Naive thymus-derived CD4-positive, alpha-beta T cell (primary cell): ENCODE measurements at regions not wholly inside any gene's neighbourhood (a gene's known extent, or its start where the extent isn't known, plus 50 kb on each side); places are given as distances from the start of the nearest gene placed in this dataset.

Experiments used
- ATAC-seq: fragments of 150-1000 bp; cut with Tn5 transposase; 2 replicates; pipeline ENCODE4 v1.10.0; 2021; ENCODE audit warnings: mild to moderate bottlenecking, moderate library complexity
- CTCF ChIA-PET: fragments of 350-600 bp; sonication (Branson Sonifier 250); formaldehyde crosslinking; loops from one replicate; lab custom pipeline; 2021; ENCODE audit warnings: antibody characterized with exemption; lab: Charles Lee
- POLR2A ChIA-PET: fragments of 350-600 bp; sonication (Branson Sonifier 250); formaldehyde crosslinking; loops from one replicate; lab custom pipeline; 2021; ENCODE audit warnings: antibody characterized with exemption, inconsistent platforms; lab: Charles Lee
- DNase-seq, 9 donors: peaks; one replicate each; pipeline versions ENCODE4 v3.0.0 to v3.0.0-alpha.2; 2020 to 2022; ENCODE audit warnings: mixed read lengths in 1 of 9
- H3K27ac ChIP-seq: one replicate; pipeline ENCODE4 v1.7.0; 2013; ENCODE audit warnings: mild to moderate bottlenecking, low read depth, low read length, moderate library complexity
- H3K27me3 ChIP-seq, 2 donors: one replicate each; pipeline ENCODE4 v1.7.0; 2013; ENCODE audit warnings: low read length in 2 of 2, mild to moderate bottlenecking in 2 of 2, moderate library complexity in 2 of 2; ENCODE audit not compliant: control insufficient read depth in 2 of 2, insufficient read depth in 2 of 2
- H3K36me3 ChIP-seq, 3 experiments: 1 replicate in 2 of 3; 2 replicates in 1 of 3; pipeline ENCODE4 v1.7.0; 2013; ENCODE audit warnings: low read length in 3 of 3, mild to moderate bottlenecking in 3 of 3, moderate library complexity in 1 of 3; ENCODE audit not compliant: insufficient read depth in 3 of 3, control insufficient read depth in 2 of 3
- H3K4me1 ChIP-seq, 2 donors: one replicate each; pipeline ENCODE4 v1.7.0; 2013; ENCODE audit warnings: low read length in 2 of 2, mild to moderate bottlenecking in 2 of 2, moderate library complexity in 1 of 2; ENCODE audit not compliant: control insufficient read depth in 2 of 2, insufficient read depth in 2 of 2
- H3K4me3 ChIP-seq: 2 replicates; pipeline ENCODE4 v1.7.0; 2013; ENCODE audit warnings: mild to moderate bottlenecking, low read length
- H3K9me3 ChIP-seq, 3 experiments: 1 replicate in 2 of 3; 2 replicates in 1 of 3; pipeline ENCODE4 v1.7.0; 2013; ENCODE audit warnings: low read length in 3 of 3; ENCODE audit not compliant: control insufficient read depth in 2 of 3
- H3K27ac Mint-ChIP-seq, 9 donors: one replicate each; pipeline ENCODE4 v1.8.0; 2020 to 2022; ENCODE audit warnings: mixed read lengths in 9 of 9, mild to moderate bottlenecking in 8 of 9, moderate library complexity in 5 of 9, inconsistent platforms in 2 of 9
- H3K27me3 Mint-ChIP-seq, 5 donors: one replicate each; pipeline ENCODE4 v1.8.0; 2021 to 2022; ENCODE audit warnings: mixed read lengths in 5 of 5, mild to moderate bottlenecking in 1 of 5
- H3K36me3 Mint-ChIP-seq, 5 donors: one replicate each; pipeline ENCODE4 v1.8.0; 2020 to 2022; ENCODE audit warnings: mixed read lengths in 5 of 5, mild to moderate bottlenecking in 3 of 5, inconsistent platforms in 1 of 5
- H3K4me1 Mint-ChIP-seq, 7 donors: one replicate each; pipeline ENCODE4 v1.8.0; 2020 to 2022; ENCODE audit warnings: mixed read lengths in 7 of 7, mild to moderate bottlenecking in 3 of 7, inconsistent platforms in 1 of 7
- H3K4me3 Mint-ChIP-seq, 10 donors: one replicate each; pipeline ENCODE4 v1.8.0; 2020 to 2022; ENCODE audit warnings: mild to moderate bottlenecking in 10 of 10, mixed read lengths in 10 of 10, moderate library complexity in 6 of 10, inconsistent platforms in 2 of 10
- H3K9me3 Mint-ChIP-seq, 11 donors: one replicate each; pipeline ENCODE4 v1.8.0; 2020 to 2022; ENCODE audit warnings: mixed read lengths in 11 of 11, mild to moderate bottlenecking in 4 of 11, inconsistent platforms in 1 of 11, moderate library complexity in 1 of 11
- intact Hi-C, 2 donors: fragments of 100-400 bp; cut with micrococcal nuclease; formaldehyde crosslinking; loops; one replicate each; pipeline ENCODE4 v1.15.1; 2023

DNA sequence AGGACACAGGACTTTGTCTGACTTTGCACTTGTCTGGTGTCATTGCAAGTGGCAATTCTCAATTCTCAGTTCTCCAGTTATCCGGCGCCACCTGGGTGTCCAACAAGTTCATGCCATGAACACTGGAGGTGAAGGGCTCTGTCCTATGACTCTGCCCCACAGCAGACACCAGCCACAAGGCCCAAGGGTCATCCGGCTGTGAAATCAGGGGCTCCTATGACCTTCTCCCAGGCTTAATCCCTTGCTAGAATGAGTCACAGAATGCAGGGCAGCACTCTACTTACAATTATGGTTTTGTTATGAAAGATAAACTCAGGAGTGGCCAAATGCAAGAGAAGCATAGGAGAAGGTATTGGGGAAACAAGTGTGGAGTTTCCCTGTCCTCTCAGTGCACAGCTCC lies 392.0 kb downstream of the GADD45G start:
- Mint-ChIP-seq H3K9me3 (no peaks in the 10 kb centered on the region), H3K27ac (peak overlapping the region in 1 of 9 donors; percentile 7), H3K4me1 (peaks cover 22 to 35% (median 27%) of the 10 kb centered on the region in 7 donors), H3K4me3 (no peak overlapping the region), H3K27me3 (peaks cover 0 to 2% (median 0%) of the 10 kb centered on the region in 5 donors), H3K36me3 (no peaks in the 10 kb centered on the region)
- POLR2A ChIA-PET: no interaction called here
- no peak overlapping the region for H3K27ac ChIP-seq
- no peaks in the 10 kb centered on the region for H3K36me3 ChIP-seq
- H3K4me1 ChIP-seq: peaks cover 10 to 20% of the 10 kb centered on the region in 2 donors
- CTCF ChIA-PET: no interaction called here
- ATAC-seq (no peak), DNase-seq (no peak)
- H3K9me3 ChIP-seq: no peaks in the 10 kb centered on the region
- intact Hi-C loops: loop anchor here (1.0 to 10.0 kb wide), 4 partner anchors 34 to 393 kb away; no protein-coding TSS in a partner anchor
- H3K4me3 ChIP-seq: no peak overlapping the region
- H3K27me3 ChIP-seq: no peaks in the 10 kb centered on the region

DNA sequence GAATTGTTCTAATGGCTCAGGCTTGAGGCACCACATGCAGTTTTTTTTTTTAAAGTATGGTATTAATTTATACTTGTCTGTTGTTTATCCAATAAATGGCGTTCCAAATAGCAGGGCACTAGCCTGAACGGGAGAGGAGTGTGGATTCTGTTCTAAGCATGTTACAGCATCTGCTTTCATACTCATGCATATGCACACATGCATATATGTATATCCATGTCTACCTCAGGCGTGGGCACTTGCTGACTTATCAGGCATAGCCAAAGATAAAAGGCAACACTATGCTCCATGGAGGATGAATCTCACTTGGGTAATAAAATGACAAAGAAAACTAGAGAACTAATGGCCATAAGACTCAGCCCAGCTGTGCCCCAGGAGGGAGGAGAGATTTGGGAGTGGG lies 393.8 kb downstream of the GADD45G start:
- Mint-ChIP-seq H3K36me3 (no peaks in the 10 kb centered on the region), H3K4me1 (peaks cover 20 to 43% (median 27%) of the 10 kb centered on the region in 7 donors), H3K27me3 (no peaks in the 10 kb centered on the region), H3K9me3 (no peaks in the 10 kb centered on the region), H3K4me3 (peak overlapping the region in 8 of 10 donors; percentile 3 to 80 (median 48)), H3K27ac (peak overlapping the region in 6 of 9 donors; percentile 3 to 90 (median 76))
- ATAC-seq: no peak
- Histone ChIP-seq H3K27me3 (no peaks in the 10 kb centered on the region), H3K4me3 (no peak overlapping the region), H3K9me3 (no peaks in the 10 kb centered on the region), H3K36me3 (no peaks in the 10 kb centered on the region), H3K4me1 (peaks cover 10 to 20% of the 10 kb centered on the region in 2 donors), H3K27ac (no peak overlapping the region)
- ChIA-PET CTCF (no interaction called here), POLR2A (no interaction called here)
- DNase-seq: no peak
- intact Hi-C loops: loop anchor here (1.0 to 10.0 kb wide), 5 partner anchors 16 to 395 kb away; no protein-coding TSS in a partner anchor

DNA sequence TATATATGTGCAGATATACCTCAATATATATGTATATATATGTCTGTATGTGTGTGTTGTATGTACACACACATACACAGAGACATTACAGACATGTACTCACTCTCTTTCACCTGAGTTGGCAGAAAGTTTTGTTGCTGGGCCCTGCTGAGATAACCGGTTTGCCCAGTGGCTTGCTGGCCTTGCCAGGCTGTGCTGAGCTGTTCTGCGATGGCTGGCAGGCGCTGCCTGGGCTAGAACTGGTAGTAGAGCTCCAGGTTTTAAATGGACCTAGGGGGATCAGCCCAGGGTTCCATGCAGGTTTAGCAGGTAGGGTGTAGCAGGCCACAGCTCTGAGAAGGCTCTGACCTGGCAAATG lies 394.3 kb downstream of the GADD45G start:
- no peak for ATAC-seq
- peak overlapping the region; percentile 63 for H3K4me3 ChIP-seq
- H3K9me3 ChIP-seq: no peaks in the 10 kb centered on the region
- intact Hi-C loops: loop anchor here (1.0 to 10.0 kb wide), 5 partner anchors 16 to 396 kb away; no protein-coding TSS in a partner anchor
- ChIA-PET CTCF (interaction anchor here (0.8 kb wide), 1 partner anchor 103 kb away, joined by 3 read pairs; no protein-coding TSS in a partner anchor), POLR2A (no interaction called here)
- H3K4me1 ChIP-seq: peaks cover 10 to 20% of the 10 kb centered on the region in 2 donors
- H3K36me3 ChIP-seq: no peaks in the 10 kb centered on the region
- Mint-ChIP-seq H3K4me1 (peaks cover 20 to 43% (median 27%) of the 10 kb centered on the region in 7 donors), H3K36me3 (no peaks in the 10 kb centered on the region), H3K27ac (peak overlapping the region; percentile 63 to 90 (median 83)), H3K4me3 (peak overlapping the region in 9 of 10 donors; percentile 69 to 86 (median 79)), H3K27me3 (no peaks in the 10 kb centered on the region), H3K9me3 (no peaks in the 10 kb centered on the region)
- H3K27me3 ChIP-seq: no peaks in the 10 kb centered on the region
- H3K27ac ChIP-seq: no peak overlapping the region
- DNase-seq: peak in 1 of 9 donors; percentile 3

DNA sequence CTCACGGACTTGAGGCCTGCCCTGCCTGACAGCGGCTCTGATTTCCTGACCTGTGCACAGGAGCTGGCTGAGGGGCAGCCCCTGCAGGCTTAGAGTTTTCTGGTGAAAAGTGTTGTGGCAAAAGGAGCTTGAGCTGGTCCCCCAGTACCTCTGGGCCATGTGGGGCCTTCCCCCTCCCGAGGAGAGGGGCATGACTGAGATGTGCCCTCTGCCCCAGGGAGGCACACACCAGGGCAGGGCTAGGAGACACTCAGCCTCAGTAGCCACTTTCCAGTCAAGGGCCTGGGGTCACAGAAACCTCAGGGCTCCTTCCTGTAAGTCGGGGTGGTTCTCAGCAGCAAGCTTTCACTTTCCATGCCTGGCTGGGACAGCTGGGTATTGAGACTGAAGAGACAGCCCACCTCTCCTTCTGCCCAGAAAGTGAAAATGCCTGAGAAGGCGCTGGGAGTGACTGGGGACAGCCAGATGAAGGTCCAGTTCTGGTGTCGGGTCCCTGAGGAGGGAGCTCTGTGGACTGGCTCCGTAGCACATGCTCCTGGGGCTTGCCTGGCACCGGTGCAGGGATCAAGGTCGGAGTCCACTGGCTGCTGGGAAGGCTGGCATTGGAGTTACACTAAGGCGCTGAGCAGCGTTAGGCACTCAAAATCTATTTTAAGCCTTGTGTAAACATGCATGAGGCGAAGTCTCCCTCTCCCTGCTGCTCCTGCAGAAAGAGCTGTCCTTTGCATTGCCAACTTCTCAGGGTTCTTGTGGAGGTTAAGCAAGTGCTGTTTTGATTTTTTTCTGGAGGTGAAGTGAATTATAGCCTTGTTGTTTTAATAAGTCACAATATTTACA lies 394.9 kb downstream of the GADD45G start:
- Mint-ChIP-seq H3K36me3 (no peaks in the 10 kb centered on the region), H3K27me3 (peaks cover 0 to 4% (median 0%) of the 10 kb centered on the region in 5 donors), H3K4me3 (peak overlapping the region; percentile 69 to 86 (median 78)), H3K27ac (peak overlapping the region; percentile 63 to 90 (median 83)), H3K4me1 (peaks cover 20 to 43% (median 27%) of the 10 kb centered on the region in 7 donors), H3K9me3 (no peaks in the 10 kb centered on the region)
- Histone ChIP-seq H3K27me3 (no peaks in the 10 kb centered on the region), H3K4me3 (peak overlapping the region; percentile 63), H3K27ac (peak overlapping the region; percentile 49), H3K9me3 (no peaks in the 10 kb centered on the region), H3K36me3 (no peaks in the 10 kb centered on the region), H3K4me1 (peaks cover 10 to 20% of the 10 kb centered on the region in 2 donors)
- intact Hi-C loops: loop anchor here (1.0 to 10.0 kb wide), 5 partner anchors 17 to 396 kb away; no protein-coding TSS in a partner anchor
- ChIA-PET POLR2A (interaction anchor here (0.7 kb wide), 1 partner anchor 16 kb away, joined by 3 read pairs; no protein-coding TSS in a partner anchor), CTCF (interaction anchor here (0.5 to 0.8 kb wide), 2 partner anchors 47 to 102 kb away, joined by 3 read pairs; no protein-coding TSS in a partner anchor)
- DNase-seq: peak in 7 of 9 donors; percentile 15 to 59 (median 36)
- peak; percentile 79 for ATAC-seq

DNA sequence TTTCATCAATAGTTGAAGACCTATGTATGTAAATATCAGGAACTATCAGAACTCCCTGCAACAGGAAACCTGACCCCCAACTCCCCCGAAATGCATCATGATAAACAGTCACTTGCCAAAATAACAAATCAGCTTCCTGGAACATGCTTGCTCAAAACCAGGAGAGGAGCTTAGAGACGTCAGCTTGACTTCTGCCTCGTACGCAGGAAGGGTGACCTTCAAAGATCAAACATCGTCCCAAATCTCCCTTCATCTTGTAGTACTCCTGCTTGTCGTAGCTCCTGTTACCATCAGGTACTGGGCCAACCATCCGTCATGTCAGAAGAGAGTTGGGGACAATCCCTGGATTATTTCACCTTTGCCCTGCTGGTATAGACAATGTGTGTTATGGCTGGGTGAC lies 396.1 kb downstream of the GADD45G start:
- POLR2A ChIA-PET: no interaction called here
- Histone ChIP-seq H3K9me3 (no peaks in the 10 kb centered on the region), H3K27ac (no peak overlapping the region), H3K36me3 (no peaks in the 10 kb centered on the region), H3K4me3 (no peak overlapping the region), H3K4me1 (peaks cover 10 to 20% of the 10 kb centered on the region in 2 donors), H3K27me3 (no peaks in the 10 kb centered on the region)
- H3K9me3 Mint-ChIP-seq: peaks cover 0 to 4% (median 0%) of the 10 kb centered on the region in 11 donors
- peak overlapping the region in 9 of 10 donors; percentile 5 to 86 (median 79) for H3K4me3 Mint-ChIP-seq
- peak overlapping the region in 4 of 9 donors; percentile 9 to 90 (median 48) for H3K27ac Mint-ChIP-seq
- intact Hi-C loops: no loop called here
- DNase-seq: no peak
- ATAC-seq: no peak
- H3K36me3 Mint-ChIP-seq: peaks cover 0 to 2% (median 0%) of the 10 kb centered on the region in 5 donors
- CTCF ChIA-PET: no interaction called here
- peaks cover 16 to 43% (median 27%) of the 10 kb centered on the region in 7 donors for H3K4me1 Mint-ChIP-seq
- H3K27me3 Mint-ChIP-seq: peaks cover 0 to 9% (median 0%) of the 10 kb centered on the region in 5 donors

DNA sequence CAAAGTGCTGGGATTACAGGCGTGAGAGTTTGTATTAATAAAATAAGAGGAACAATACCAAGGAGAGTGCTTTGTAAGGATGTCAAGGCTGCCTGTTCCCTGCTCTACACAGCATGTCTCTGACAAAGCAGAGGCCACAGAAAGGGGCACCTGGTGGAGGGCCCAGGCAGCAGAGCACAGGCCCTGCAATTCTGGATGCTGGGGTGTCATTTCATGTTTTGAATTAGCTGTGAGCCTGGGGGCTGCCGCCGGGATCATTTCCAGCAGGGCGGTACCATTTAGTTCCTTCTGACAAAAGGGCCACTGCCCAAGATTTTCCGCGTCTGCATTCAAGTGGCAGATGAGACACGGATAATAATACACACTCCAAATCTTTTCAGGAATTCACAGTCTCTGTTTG lies 396.9 kb downstream of the GADD45G start:
- Mint-ChIP-seq H3K36me3 (peaks cover 0 to 2% (median 0%) of the 10 kb centered on the region in 5 donors), H3K27ac (peak overlapping the region in 1 of 9 donors; percentile 18), H3K9me3 (peaks cover 0 to 4% (median 0%) of the 10 kb centered on the region in 11 donors), H3K27me3 (peaks cover 0 to 12% (median 0%) of the 10 kb centered on the region in 5 donors), H3K4me1 (peaks cover 16 to 39% (median 27%) of the 10 kb centered on the region in 7 donors), H3K4me3 (no peak overlapping the region)
- intact Hi-C loops: no loop called here
- Histone ChIP-seq H3K27ac (no peak overlapping the region), H3K4me1 (peaks cover 10 to 20% of the 10 kb centered on the region in 2 donors), H3K27me3 (no peaks in the 10 kb centered on the region), H3K36me3 (no peaks in the 10 kb centered on the region), H3K4me3 (no peak overlapping the region), H3K9me3 (no peaks in the 10 kb centered on the region)
- ATAC-seq (no peak), DNase-seq (no peak)
- ChIA-PET POLR2A (no interaction called here), CTCF (no interaction called here)
